ENCODE measurements at regions not wholly inside any gene's neighbourhood (a gene's known extent, or its start where the extent isn't known, plus 50 kb on each side); places are given as distances from the start of the nearest gene placed in this dataset.

- TF ChIP-seq CTCF (IDR thresholded peaks at IDR 0.05) (no peak), POLR2A (IDR thresholded peaks at IDR 0.05) (no peak)
Measured at GRCh38 chr5:112614986-112615385, 122.7 kb upstream of the APC start.

Measured in heart left ventricle (tissue), 13 donors.